HG03432 (cell line): ENCODE measurements at regions not wholly inside any gene's neighbourhood (a gene's known extent, or its start where the extent isn't known, plus 50 kb on each side); places are given as distances from the start of the nearest gene placed in this dataset.

Source experiments
- ATAC-seq: cut with Tn5 transposase; IDR thresholded peaks from one replicate; pipeline ENCODE4 v1.9.1; 2021; ENCODE audit warnings: mild to moderate bottlenecking, moderate library complexity; ENCODE audit not compliant: unreplicated experiment

- ATAC-seq, result no peak
Measured at GRCh38 chr9:16304301-16304700, 566.2 kb downstream of the BNC2 start.

- no peak for ATAC-seq
Measured at GRCh38 chr9:16306586-16306985, 563.9 kb downstream of the BNC2 start.

- ATAC-seq, result no peak
Measured at GRCh38 chr9:16307626-16308195, 562.8 kb downstream of the BNC2 start.

- no peak for ATAC-seq
Measured at GRCh38 chr9:16308645-16309044, 561.8 kb downstream of the BNC2 start.

GRCh38 chr9:16309082-16309468 is 561.4 kb downstream of the BNC2 start:
- ATAC-seq, result no peak

- no peak for ATAC-seq
Measured at GRCh38 chr9:16309469-16310271, 560.8 kb downstream of the BNC2 start.

- ATAC-seq, result no peak
Measured at GRCh38 chr9:16310278-16311110, 560.0 kb downstream of the BNC2 start.

GRCh38 chr9:16312116-16312515 is 558.4 kb downstream of the BNC2 start:
- ATAC-seq, result no peak

- no peak for ATAC-seq
Measured at GRCh38 chr9:16312962-16313546, 557.4 kb downstream of the BNC2 start.

- ATAC-seq, result no peak
Measured at GRCh38 chr9:16314476-16314875, 556.0 kb downstream of the BNC2 start.

GRCh38 chr9:16315720-16316119 is 554.8 kb downstream of the BNC2 start:
- ATAC-seq, result no peak

- ATAC-seq, result no peak
Measured at GRCh38 chr9:16316456-16316855, 554.0 kb downstream of the BNC2 start.

GRCh38 chr9:16316911-16317817 is 553.3 kb downstream of the BNC2 start:
- no peak for ATAC-seq

GRCh38 chr9:16318516-16319060 is 551.9 kb downstream of the BNC2 start:
- no peak for ATAC-seq

- no peak for ATAC-seq
Measured at GRCh38 chr9:16319646-16320045, 550.8 kb downstream of the BNC2 start.

GRCh38 chr9:16320338-16320902 is 550.0 kb downstream of the BNC2 start:
- ATAC-seq, result no peak

GRCh38 chr9:16321461-16322119 is 548.9 kb downstream of the BNC2 start:
- ATAC-seq, result no peak

GRCh38 chr9:16322849-16323248 is 547.6 kb downstream of the BNC2 start:
- ATAC-seq, result no peak

- ATAC-seq, result no peak
Measured at GRCh38 chr9:16325966-16326365, 544.5 kb downstream of the BNC2 start.
